KMS-11 (cell line): ENCODE measurements at regions not wholly inside any gene's neighbourhood (a gene's known extent, or its start where the extent isn't known, plus 50 kb on each side); places are given as distances from the start of the nearest gene placed in this dataset.

Experiments used
- H2AFZ ChIP-seq: fragments of 200-600 bp; sonication (generic); 2 replicates; pipeline ENCODE4 v1.6.1; 2016; ENCODE audit warnings: antibody characterized with exemption, mixed run types, low read depth
- H3K27ac ChIP-seq: fragments of 200-600 bp; sonication (generic); 2 replicates; pipeline ENCODE4 v1.6.1; 2016; ENCODE audit warnings: mild to moderate bottlenecking, mixed run types
- H3K27me3 ChIP-seq: fragments of 200-600 bp; sonication (generic); 2 replicates; pipeline ENCODE4 v1.6.1; 2017; ENCODE audit warnings: mild to moderate bottlenecking, low read depth, mixed run types, moderate library complexity; ENCODE audit not compliant: insufficient read depth
- H3K36me3 ChIP-seq: fragments of 200-600 bp; sonication (generic); 2 replicates; pipeline ENCODE4 v1.6.1; 2017; ENCODE audit warnings: mild to moderate bottlenecking, mixed run types; ENCODE audit not compliant: insufficient read depth
- H3K4me1 ChIP-seq: fragments of 200-600 bp; sonication (generic); 2 replicates; pipeline ENCODE4 v1.6.1; 2016; ENCODE audit warnings: mild to moderate bottlenecking, low read depth, mixed run types; ENCODE audit not compliant: poor library complexity, severe bottlenecking
- H3K4me2 ChIP-seq: fragments of 200-600 bp; sonication (generic); 2 replicates; pipeline ENCODE4 v1.7.0; 2016; ENCODE audit warnings: mild to moderate bottlenecking, mixed run types
- H3K4me3 ChIP-seq: fragments of 200-600 bp; sonication (generic); IDR thresholded peaks from 2 replicates; pipeline ENCODE4 v1.6.1; 2017; ENCODE audit warnings: low read depth, low read length, mixed read lengths; ENCODE audit not compliant: insufficient read depth
- H3K79me2 ChIP-seq: fragments of 200-600 bp; sonication (generic); 2 replicates; pipeline ENCODE4 v1.6.1; 2016; ENCODE audit warnings: low read depth, mixed run types; ENCODE audit not compliant: insufficient read depth
- H3K9ac ChIP-seq: fragments of 200-600 bp; sonication (generic); 2 replicates; pipeline ENCODE4 v1.6.1; 2016; ENCODE audit warnings: mild to moderate bottlenecking, mixed run types
- H4K20me1 ChIP-seq: fragments of 200-600 bp; sonication (generic); 2 replicates; pipeline ENCODE4 v1.6.1; 2016; ENCODE audit warnings: mild to moderate bottlenecking, mixed run types; ENCODE audit not compliant: insufficient read depth
- CTCF ChIP-seq: fragments of 200-600 bp; sonication (generic); conservative IDR thresholded peaks from 2 replicates; pipeline ENCODE4 v1.6.1; 2017; ENCODE audit warnings: low read depth, mild to moderate bottlenecking, antibody characterized with exemption, low read length, moderate library complexity, mixed read lengths

GRCh38 chr10:132994185-132994796 lies 51.9 kb upstream of the CFAP46 start:
- Histone ChIP-seq H3K27me3 (peaks cover 12% of the 10 kb centered on the region; the same call in 1 of the 2 replicates), H3K9ac (no peak overlapping the region), H3K4me2 (no peak overlapping the region), H3K27ac (no peak overlapping the region), H2AFZ (no peak overlapping the region), H4K20me1 (no peaks in the 10 kb centered on the region), H3K79me2 (no peaks in the 10 kb centered on the region), H3K4me3 (no peak overlapping the region), H3K36me3 (no peaks in the 10 kb centered on the region), H3K4me1 (no peaks in the 10 kb centered on the region)
- no peak for TF ChIP-seq CTCF

GRCh38 chr10:132993271-132994184 lies 51.2 kb upstream of the CFAP46 start:
- Histone ChIP-seq H3K79me2 (no peaks in the 10 kb centered on the region), H3K36me3 (no peaks in the 10 kb centered on the region), H3K4me3 (no peak overlapping the region), H3K9ac (no peak overlapping the region), H3K4me2 (no peak overlapping the region), H2AFZ (no peak overlapping the region), H4K20me1 (no peaks in the 10 kb centered on the region), H3K27me3 (peaks cover 12% of the 10 kb centered on the region; the same call in 1 of the 2 replicates), H3K27ac (no peak overlapping the region), H3K4me1 (no peaks in the 10 kb centered on the region)
- no peak for TF ChIP-seq CTCF

- TF ChIP-seq CTCF, result no peak
- no peak overlapping the region for H3K4me2 ChIP-seq
- H3K27me3 ChIP-seq, result peaks cover 12% of the 10 kb centered on the region; the same call in 1 of the 2 replicates
- H3K27ac ChIP-seq, result no peak overlapping the region
- H3K4me1 ChIP-seq, result no peaks in the 10 kb centered on the region
- H3K79me2 ChIP-seq, result no peaks in the 10 kb centered on the region
- H3K36me3 ChIP-seq, result no peaks in the 10 kb centered on the region
- H2AFZ ChIP-seq, result no peak overlapping the region
- no peaks in the 10 kb centered on the region for H4K20me1 ChIP-seq
- H3K9ac ChIP-seq, result no peak overlapping the region
- no peak overlapping the region for H3K4me3 ChIP-seq
These were observed 50.3 kb upstream of the CFAP46 start for GRCh38 chr10:132992433-132993215.
